ENCODE measurements at regions not wholly inside any gene's neighbourhood (a gene's known extent, or its start where the extent isn't known, plus 50 kb on each side); places are given as distances from the start of the nearest gene placed in this dataset.

GRCh38 chr4:75235359-75235951, 278.7 kb downstream of the RCHY1 start:
- no peak overlapping the region for H3K4me3 ChIP-seq (ENCODE audit: low read depth, low read length)
- no peak for TF ChIP-seq CTCF (IDR thresholded peaks at IDR 0.05; ENCODE audit: insufficient read depth, low read depth, low read length, missing control alignments)
- DNase-seq (ENCODE audit: low read depth) = peak; percentile 66

- no peak for TF ChIP-seq CTCF (IDR thresholded peaks at IDR 0.05; ENCODE audit: insufficient read depth, low read depth, low read length, missing control alignments)
- DNase-seq (ENCODE audit: low read depth) = no peak
- H3K4me3 ChIP-seq (ENCODE audit: low read depth, low read length) = no peak overlapping the region
Measured at GRCh38 chr4:75232546-75232945, 281.7 kb downstream of the RCHY1 start.

- no peak overlapping the region for H3K4me3 ChIP-seq (ENCODE audit: low read depth, low read length)
- no peak for TF ChIP-seq CTCF (IDR thresholded peaks at IDR 0.05; ENCODE audit: insufficient read depth, low read depth, low read length, missing control alignments)
- peak; percentile 60 for DNase-seq (ENCODE audit: low read depth)
Measured at GRCh38 chr4:75229806-75230570, 284.2 kb downstream of the RCHY1 start.

GRCh38 chr4:75213480-75213879, 280.6 kb downstream of the PARM1 start:
- DNase-seq (ENCODE audit: low read depth) = no peak
- no peak overlapping the region for H3K4me3 ChIP-seq (ENCODE audit: low read depth, low read length)
- no peak for TF ChIP-seq CTCF (IDR thresholded peaks at IDR 0.05; ENCODE audit: insufficient read depth, low read depth, low read length, missing control alignments)

GRCh38 chr4:75211422-75211821, 278.5 kb downstream of the PARM1 start:
- TF ChIP-seq CTCF (IDR thresholded peaks at IDR 0.05; ENCODE audit: insufficient read depth, low read depth, low read length, missing control alignments) = no peak
- DNase-seq (ENCODE audit: low read depth) = no peak
- no peak overlapping the region for H3K4me3 ChIP-seq (ENCODE audit: low read depth, low read length)

- H3K4me3 ChIP-seq (ENCODE audit: low read depth, low read length) = no peak overlapping the region
- DNase-seq (ENCODE audit: low read depth) = no peak
- TF ChIP-seq CTCF (IDR thresholded peaks at IDR 0.05; ENCODE audit: insufficient read depth, low read depth, low read length, missing control alignments) = no peak
Measured at GRCh38 chr4:75207902-75208301, 275.0 kb downstream of the PARM1 start.
